ENCODE measurements at regions not wholly inside any gene's neighbourhood (a gene's known extent, or its start where the extent isn't known, plus 50 kb on each side); places are given as distances from the start of the nearest gene placed in this dataset.

DNA sequence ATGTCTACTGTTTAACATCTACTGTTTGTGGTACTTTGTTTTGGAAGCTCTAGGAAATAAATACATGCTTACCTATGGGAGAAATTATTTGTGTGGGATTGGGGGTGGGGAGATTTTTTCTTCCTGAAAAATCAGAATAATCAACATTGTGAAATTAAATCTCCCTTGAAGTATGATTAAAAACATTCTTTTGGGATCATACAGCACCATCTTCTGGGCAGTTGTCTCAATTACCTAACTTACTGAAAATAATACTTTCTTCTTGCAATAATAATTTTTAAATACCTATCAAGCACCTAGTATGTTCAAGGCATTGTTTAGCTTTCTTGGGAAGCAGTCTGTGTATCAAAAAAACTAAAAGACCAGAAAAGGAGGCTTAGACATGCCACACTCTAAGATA is 576.5 kb upstream of the ARGLU1 start:
- TF ChIP-seq, protein P1, sequence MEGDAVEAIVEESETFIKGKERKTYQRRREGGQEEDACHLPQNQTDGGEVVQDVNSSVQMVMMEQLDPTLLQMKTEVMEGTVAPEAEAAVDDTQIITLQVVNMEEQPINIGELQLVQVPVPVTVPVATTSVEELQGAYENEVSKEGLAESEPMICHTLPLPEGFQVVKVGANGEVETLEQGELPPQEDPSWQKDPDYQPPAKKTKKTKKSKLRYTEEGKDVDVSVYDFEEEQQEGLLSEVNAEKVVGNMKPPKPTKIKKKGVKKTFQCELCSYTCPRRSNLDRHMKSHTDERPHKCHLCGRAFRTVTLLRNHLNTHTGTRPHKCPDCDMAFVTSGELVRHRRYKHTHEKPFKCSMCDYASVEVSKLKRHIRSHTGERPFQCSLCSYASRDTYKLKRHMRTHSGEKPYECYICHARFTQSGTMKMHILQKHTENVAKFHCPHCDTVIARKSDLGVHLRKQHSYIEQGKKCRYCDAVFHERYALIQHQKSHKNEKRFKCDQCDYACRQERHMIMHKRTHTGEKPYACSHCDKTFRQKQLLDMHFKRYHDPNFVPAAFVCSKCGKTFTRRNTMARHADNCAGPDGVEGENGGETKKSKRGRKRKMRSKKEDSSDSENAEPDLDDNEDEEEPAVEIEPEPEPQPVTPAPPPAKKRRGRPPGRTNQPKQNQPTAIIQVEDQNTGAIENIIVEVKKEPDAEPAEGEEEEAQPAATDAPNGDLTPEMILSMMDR (conservative IDR thresholded peaks at IDR 0.05) = peak; percentile 68
- H3K27ac ChIP-seq = no peak overlapping the region

DNA sequence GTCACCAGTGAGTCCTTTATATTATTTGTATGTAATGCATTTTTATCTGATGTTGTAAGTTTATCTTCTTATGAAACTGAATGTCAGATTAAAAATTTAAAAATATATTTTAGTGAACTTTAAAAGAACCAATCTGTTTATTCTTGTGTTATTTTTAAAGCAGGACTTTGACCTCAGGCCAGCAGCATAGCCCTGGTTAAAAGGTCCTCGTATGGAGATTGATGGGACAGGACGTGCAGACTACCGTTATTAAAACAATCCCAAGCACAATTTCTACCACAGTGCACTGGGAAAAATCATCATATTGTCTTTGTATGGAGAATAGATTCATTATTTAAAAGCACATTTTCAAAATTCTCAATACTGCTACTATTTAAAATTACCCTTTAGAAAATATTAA is 573.8 kb upstream of the ARGLU1 start:
- no peak overlapping the region for H3K27ac ChIP-seq
- TF ChIP-seq, protein P1 (conservative IDR thresholded peaks at IDR 0.05) = no peak

DNA sequence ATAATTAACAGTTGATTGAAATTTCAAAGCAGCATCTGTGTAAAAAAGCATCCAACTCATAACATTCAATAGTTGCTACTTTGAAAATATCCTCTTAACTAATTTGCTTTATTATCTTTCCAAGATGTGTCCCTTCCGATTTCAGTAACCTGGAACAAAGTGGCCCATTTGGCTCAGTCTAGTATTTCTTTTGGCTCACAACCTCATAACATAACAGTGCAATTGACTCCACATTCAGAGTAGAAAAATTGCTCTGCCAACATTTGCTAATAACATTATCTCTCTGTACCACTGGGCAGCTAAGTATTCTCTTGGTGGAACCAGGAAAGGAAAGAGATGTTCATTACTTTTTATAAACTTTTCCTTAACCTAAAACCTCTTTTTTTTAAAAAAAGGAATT is 571.1 kb upstream of the ARGLU1 start:
- TF ChIP-seq, protein P1 (conservative IDR thresholded peaks at IDR 0.05) = no peak
- no peak overlapping the region for H3K27ac ChIP-seq

- no peak overlapping the region for H3K27ac ChIP-seq
- TF ChIP-seq, protein P1 (conservative IDR thresholded peaks at IDR 0.05) = peak; percentile 37; the same call in 1 of the 2 replicates
These were observed 570.5 kb upstream of the ARGLU1 start for GRCh38 chr13:107138486-107138885.

DNA sequence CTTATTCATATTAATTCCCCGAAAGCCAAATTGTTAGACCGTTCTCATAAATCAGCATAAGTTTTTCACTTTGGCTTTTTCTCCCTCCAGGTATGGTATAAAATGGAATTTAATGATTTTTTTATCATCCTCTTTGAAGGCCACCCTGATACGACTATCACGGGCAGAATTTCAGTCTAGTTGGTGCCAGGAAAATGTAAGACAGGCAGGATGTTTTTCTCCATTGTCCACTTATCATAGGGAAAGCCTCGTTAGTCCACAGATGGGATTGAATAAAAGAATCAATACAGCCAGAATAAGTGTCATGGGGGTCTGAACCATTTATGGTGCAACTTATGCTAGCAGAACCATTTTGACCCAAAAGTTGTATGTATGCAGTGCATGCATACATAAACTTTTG is 566.0 kb upstream of the ARGLU1 start:
- H3K27ac ChIP-seq = no peak overlapping the region
- TF ChIP-seq, protein P1 (conservative IDR thresholded peaks at IDR 0.05) = no peak

DNA sequence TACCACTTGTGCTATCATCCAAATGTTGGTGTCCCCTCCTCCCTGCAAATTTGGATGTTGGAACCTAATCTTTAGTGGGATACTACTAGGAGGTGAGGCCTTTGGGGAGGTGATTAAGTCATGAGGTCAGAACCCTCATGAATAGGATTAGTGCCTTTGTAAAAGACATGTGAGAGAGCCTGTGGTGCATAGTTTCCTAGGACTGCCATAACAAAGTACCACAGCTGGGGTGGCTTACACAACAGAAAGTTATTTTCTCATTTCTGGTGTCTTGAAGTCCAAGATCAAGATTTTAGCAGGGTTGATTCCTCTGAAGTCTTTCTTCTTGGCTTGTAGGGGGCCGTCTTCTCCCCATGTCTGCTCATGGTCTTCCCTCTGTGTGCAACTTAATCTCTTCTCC is 562.6 kb upstream of the ARGLU1 start:
- TF ChIP-seq, protein P1 (conservative IDR thresholded peaks at IDR 0.05) = no peak
- no peak overlapping the region for H3K27ac ChIP-seq

DNA sequence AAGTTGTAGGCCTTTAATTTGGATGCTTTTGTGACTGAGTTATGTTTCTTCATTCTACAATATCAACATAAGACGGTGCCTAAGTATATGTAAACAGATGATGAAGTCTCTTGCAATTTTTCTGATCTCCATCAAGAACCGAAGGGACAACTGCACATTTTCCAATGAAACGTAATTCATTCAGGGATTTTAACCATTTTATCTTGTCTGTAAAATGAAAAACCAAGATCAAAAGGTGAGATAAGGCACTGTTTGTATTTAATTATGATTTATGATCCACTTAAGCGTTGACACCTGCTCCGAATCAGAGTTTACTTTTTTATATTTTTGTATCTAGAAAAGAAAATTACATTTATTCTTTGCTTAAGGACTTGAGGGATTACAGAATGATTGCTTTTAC is 556.8 kb upstream of the ARGLU1 start:
- TF ChIP-seq, protein P1 (conservative IDR thresholded peaks at IDR 0.05) = no peak
- H3K27ac ChIP-seq = no peak overlapping the region

Measured in VCaP (cell line).